T-helper 1 cell (primary cell): ENCODE measurements at regions not wholly inside any gene's neighbourhood (a gene's known extent, or its start where the extent isn't known, plus 50 kb on each side); places are given as distances from the start of the nearest gene placed in this dataset.
"Not testable (repeated sequence)": the region's sequence is repeated elsewhere in the genome, so short reads cannot be mapped to it uniquely, and the experiment has no call there.

Experiments used
- DNase-seq, 5 donors: peaks; one replicate each; pipeline ENCODE4 v3.0.0-alpha.2; 2012 to 2020

- no peak for DNase-seq
Observed at GRCh38 chr14:65972346-65972870, 513.8 kb upstream of the CCDC196 start.

GRCh38 chr14:65972891-65973290 lies 513.3 kb upstream of the CCDC196 start:
- no peak for DNase-seq

GRCh38 chr14:65975865-65976264 lies 510.3 kb upstream of the CCDC196 start:
- no peak for DNase-seq

- DNase-seq = no peak
Observed at GRCh38 chr14:65976761-65977404, 509.3 kb upstream of the CCDC196 start.

- DNase-seq = no peak
Observed at GRCh38 chr14:65981192-65981843, 504.9 kb upstream of the CCDC196 start.

GRCh38 chr14:65986041-65986440 lies 500.1 kb upstream of the CCDC196 start:
- no peak for DNase-seq

GRCh38 chr14:65989981-65990380 lies 496.2 kb upstream of the CCDC196 start:
- DNase-seq = no peak

- no peak for DNase-seq
Observed at GRCh38 chr14:65991104-65991503, 495.1 kb upstream of the CCDC196 start.

GRCh38 chr14:65991935-65992334 lies 494.2 kb upstream of the CCDC196 start:
- not testable (repeated sequence) for DNase-seq

GRCh38 chr14:65993103-65993502 lies 493.1 kb upstream of the CCDC196 start:
- peak in 1 of 5 donors; percentile 30 for DNase-seq

- no peak for DNase-seq
Observed at GRCh38 chr14:65993996-65994395, 492.2 kb upstream of the CCDC196 start.

- no peak for DNase-seq
Observed at GRCh38 chr14:65997347-65997746, 488.8 kb upstream of the CCDC196 start.

- no peak for DNase-seq
Observed at GRCh38 chr14:65999865-66000264, 486.3 kb upstream of the CCDC196 start.

- DNase-seq = no peak
Observed at GRCh38 chr14:66000766-66001165, 485.4 kb upstream of the CCDC196 start.

- DNase-seq = no peak
Observed at GRCh38 chr14:66001356-66001755, 484.8 kb upstream of the CCDC196 start.

- DNase-seq = no peak
Observed at GRCh38 chr14:66003082-66003730, 483.0 kb upstream of the CCDC196 start.

- DNase-seq = no peak
Observed at GRCh38 chr14:66005900-66006434, 480.2 kb upstream of the CCDC196 start.

- no peak for DNase-seq
Observed at GRCh38 chr14:66008631-66009030, 477.5 kb upstream of the CCDC196 start.

GRCh38 chr14:66009089-66009488 lies 477.1 kb upstream of the CCDC196 start:
- DNase-seq = no peak

- no peak for DNase-seq
Observed at GRCh38 chr14:66010695-66011094, 475.5 kb upstream of the CCDC196 start.

GRCh38 chr14:66011855-66012254 lies 474.3 kb upstream of the CCDC196 start:
- no peak for DNase-seq

GRCh38 chr14:66013607-66014006 lies 472.6 kb upstream of the CCDC196 start:
- not testable (repeated sequence) for DNase-seq

GRCh38 chr14:66015071-66015780 lies 470.9 kb upstream of the CCDC196 start:
- DNase-seq = no peak
